ENCODE measurements at regions not wholly inside any gene's neighbourhood (a gene's known extent, or its start where the extent isn't known, plus 50 kb on each side); places are given as distances from the start of the nearest gene placed in this dataset.
"Not testable (repeated sequence)": the region's sequence is repeated elsewhere in the genome, so short reads cannot be mapped to it uniquely, and the experiment has no call there.

DNA sequence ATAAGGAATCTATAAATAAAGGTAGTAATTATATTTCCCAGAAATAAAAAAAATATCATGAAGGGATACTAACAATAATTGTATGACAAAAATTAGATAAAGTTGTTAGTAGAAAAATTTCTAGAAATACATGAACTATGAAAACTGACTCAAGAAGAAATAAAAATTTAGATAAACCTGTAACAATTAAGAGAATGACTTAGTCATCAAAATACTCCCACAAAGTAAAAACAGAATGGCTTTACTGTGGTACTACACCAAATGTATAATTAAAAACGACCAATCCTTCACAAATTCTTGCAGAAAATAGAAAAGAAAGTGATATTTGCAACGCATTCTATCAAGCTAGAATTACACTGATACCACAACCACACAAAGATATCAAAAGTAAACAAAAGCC lies 176.2 kb upstream of the ETV3 start:
- H3K4me3 ChIP-seq (ENCODE audit: low read depth, low read length), result no peak overlapping the region
- TF ChIP-seq, protein P1, sequence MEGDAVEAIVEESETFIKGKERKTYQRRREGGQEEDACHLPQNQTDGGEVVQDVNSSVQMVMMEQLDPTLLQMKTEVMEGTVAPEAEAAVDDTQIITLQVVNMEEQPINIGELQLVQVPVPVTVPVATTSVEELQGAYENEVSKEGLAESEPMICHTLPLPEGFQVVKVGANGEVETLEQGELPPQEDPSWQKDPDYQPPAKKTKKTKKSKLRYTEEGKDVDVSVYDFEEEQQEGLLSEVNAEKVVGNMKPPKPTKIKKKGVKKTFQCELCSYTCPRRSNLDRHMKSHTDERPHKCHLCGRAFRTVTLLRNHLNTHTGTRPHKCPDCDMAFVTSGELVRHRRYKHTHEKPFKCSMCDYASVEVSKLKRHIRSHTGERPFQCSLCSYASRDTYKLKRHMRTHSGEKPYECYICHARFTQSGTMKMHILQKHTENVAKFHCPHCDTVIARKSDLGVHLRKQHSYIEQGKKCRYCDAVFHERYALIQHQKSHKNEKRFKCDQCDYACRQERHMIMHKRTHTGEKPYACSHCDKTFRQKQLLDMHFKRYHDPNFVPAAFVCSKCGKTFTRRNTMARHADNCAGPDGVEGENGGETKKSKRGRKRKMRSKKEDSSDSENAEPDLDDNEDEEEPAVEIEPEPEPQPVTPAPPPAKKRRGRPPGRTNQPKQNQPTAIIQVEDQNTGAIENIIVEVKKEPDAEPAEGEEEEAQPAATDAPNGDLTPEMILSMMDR (IDR thresholded peaks at IDR 0.05; ENCODE audit: insufficient read depth, low read length), result no peak
- DNase-seq (ENCODE audit: low read depth), result no peak

DNA sequence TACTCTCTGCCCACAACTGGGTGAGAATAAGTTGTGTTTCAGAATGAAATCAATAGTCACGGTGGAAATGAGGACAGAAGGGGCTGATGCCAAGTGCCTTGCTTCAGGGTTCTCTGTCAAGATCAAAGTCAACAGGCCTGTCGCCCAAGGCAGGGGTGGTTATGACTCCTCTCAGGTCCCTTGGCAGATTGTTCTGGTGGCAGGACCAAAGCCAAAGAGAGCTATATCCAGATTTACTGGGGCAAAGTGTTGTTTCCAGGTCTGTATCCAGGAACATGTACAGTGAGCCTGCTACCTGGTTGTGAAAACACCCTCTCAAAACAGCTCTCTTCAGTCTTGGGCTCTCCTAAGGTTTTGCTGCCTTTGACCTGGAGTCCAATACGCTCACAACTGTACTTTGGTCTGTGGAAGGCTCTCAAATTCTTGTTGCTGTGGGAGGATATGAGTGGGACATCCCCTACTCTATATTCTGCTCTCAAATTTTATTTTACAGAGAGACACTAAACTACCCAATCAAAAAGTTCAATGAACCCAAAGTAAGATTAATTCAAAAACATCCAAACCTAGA lies 175.1 kb upstream of the ETV3 start:
- no peak overlapping the region for H3K4me3 ChIP-seq (ENCODE audit: low read depth, low read length)
- TF ChIP-seq, protein P1 (IDR thresholded peaks at IDR 0.05; ENCODE audit: insufficient read depth, low read length), result no peak
- DNase-seq (ENCODE audit: low read depth), result no peak

DNA sequence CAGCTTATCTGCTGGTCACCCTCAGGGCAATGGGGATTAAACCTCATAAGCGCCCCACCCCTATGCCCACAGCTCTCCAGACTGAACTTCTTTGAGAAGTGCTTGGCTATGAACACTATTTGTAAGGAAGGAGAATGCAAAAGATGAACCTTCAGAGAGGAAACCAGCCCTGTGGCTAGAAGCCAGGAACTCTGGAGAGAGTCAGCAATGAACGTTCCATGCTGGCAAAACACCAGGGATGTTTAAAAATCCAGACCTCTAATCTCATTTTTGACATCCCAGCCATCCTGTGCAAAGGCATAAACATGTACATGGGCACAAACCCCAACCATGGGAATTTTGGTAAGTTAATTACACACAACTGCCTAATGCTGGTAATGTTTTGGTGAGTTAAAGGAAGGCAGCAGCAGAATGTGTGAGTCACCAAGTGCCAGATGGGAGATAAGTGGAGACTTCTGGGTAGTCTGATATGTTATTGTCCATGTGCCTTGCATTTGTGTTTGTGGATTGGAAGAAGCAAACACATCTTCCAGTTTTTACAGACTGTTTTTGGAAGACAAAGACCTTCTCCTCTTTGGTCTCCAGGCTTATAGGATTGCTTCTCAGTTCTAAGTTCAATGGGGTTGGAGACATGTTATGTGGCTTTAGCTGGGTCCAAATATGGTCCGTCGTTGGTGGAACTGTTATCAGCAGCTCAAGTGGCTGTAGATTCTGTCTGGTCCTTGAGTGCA lies 174.1 kb upstream of the ETV3 start:
- peak; percentile 67 for DNase-seq (ENCODE audit: low read depth)
- TF ChIP-seq, protein P1 (IDR thresholded peaks at IDR 0.05; ENCODE audit: insufficient read depth, low read length), result no peak
- no peak overlapping the region for H3K4me3 ChIP-seq (ENCODE audit: low read depth, low read length)

DNA sequence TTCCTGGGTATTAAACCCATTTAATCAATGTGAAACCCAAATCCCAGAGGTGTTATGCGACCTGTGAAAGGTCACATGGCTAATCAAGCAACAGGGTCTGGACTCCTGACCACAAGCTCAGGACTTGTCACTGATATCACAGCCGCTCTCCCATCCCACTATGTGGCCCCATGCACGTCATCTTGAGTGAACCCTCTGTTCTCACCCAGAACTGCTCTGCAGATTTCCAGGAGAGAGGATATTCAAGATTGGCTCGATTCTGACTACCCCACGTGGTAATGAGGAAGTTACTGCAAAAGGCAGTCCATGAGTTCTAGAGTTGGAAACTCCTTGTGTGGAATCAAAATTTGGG lies 173.5 kb upstream of the ETV3 start:
- TF ChIP-seq, protein P1 (IDR thresholded peaks at IDR 0.05; ENCODE audit: insufficient read depth, low read length), result no peak
- H3K4me3 ChIP-seq (ENCODE audit: low read depth, low read length), result no peak overlapping the region
- no peak for DNase-seq (ENCODE audit: low read depth)

DNA sequence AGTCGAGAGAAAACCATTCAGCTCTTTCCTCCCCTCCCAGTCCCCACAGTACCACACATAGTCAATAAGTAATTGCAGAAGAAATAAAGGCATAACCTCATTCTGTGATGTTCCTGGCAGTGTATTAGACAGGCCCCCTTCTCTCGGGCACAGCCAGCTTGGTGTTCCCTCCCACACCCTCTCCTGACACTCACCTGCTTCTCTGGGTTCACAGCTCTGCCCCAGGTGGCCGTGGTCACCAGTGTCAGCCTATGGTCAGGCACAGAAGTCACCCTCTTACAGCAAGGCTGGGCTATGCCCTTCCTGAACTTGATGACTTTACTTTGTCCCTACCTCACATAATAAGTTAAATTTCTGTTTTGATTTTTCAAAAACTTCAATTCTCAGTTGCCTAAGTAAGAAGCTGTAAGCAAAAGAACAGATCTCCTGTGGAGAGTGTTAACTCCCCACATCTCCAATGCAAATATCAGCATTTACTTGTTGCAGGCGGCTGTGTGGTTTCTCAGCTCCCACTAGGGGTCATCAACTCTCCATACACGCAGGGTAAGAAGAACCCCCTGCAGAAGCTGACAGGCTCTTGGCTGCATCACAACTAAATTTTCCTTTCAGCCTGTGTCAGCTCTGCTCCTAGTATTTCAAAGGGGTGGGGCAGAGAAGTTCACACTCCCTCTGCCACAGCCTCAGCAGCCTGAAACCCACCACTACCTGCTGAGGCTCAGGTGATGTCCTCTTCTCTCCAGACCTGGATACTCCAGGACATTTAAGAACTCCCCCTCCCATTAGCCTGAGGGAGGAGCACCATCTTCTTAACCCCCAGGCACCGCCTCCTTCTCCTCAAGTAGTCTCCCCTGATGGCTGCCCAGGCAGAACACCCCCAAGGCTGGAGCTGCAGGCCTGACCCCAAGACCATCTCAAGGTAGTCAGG lies 172.9 kb upstream of the ETV3 start:
- not testable (repeated sequence) for H3K4me3 ChIP-seq (ENCODE audit: low read depth, low read length)
- TF ChIP-seq, protein P1 (IDR thresholded peaks at IDR 0.05; ENCODE audit: insufficient read depth, low read length), result peak; percentile 43
- DNase-seq (ENCODE audit: low read depth), result peak; percentile 27

DNA sequence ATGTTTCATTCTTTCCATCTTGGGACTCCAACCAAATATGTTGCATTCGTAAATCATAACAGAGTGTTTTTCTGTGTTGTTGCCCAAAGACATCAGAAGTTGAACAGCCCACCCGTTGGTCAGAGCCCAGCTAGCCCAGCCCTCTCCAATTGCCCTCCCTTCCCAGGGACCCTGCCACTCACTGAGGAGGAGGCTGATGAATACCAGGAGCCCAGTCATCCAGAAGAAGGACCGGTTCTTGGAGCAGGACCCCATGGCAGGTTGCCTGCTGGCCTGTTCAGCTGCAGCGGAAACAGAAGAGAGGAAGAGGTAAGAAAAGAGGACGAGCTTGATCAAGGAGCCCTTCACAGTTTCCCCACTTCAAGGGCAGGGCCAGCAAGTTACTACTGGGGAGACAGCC lies 172.2 kb upstream of the ETV3 start:
- no peak overlapping the region for H3K4me3 ChIP-seq (ENCODE audit: low read depth, low read length)
- TF ChIP-seq, protein P1 (IDR thresholded peaks at IDR 0.05; ENCODE audit: insufficient read depth, low read length), result no peak
- DNase-seq (ENCODE audit: low read depth), result peak; percentile 60

Data from fibroblast of the aortic adventitia (primary cell).